Endothelial cell of umbilical vein (primary cell): ENCODE measurements at regions not wholly inside any gene's neighbourhood (a gene's known extent, or its start where the extent isn't known, plus 50 kb on each side); places are given as distances from the start of the nearest gene placed in this dataset.
"Not testable (repeated sequence)": the region's sequence is repeated elsewhere in the genome, so short reads cannot be mapped to it uniquely, and the experiment has no call there.

Source experiments
- BruUV-seq: library from RNA; stranded (reverse); fragments of 400-500 nt; replicated peaks from 2 replicates; lab custom pipeline; 2021; lab: Mats Ljungman, UMichigan
- CTCF ChIA-PET: fragments of 300-600, 350-600 bp; sonication (Branson Sonifier 250); formaldehyde crosslinking; loops from one replicate; lab custom pipeline; 2021; ENCODE audit warnings: antibody characterized with exemption, inconsistent platforms; lab: Charles Lee
- POLR2A ChIA-PET: fragments of 300-600, 350-600 bp; sonication (Branson Sonifier 250); formaldehyde crosslinking; loops from one replicate; lab custom pipeline; 2021; ENCODE audit warnings: antibody characterized with exemption, inconsistent platforms; lab: Charles Lee
- DNase-seq: peaks from one replicate; pipeline ENCODE4 v3.0.0-alpha.2; 2011; ENCODE audit warnings: low read depth, low spot score
- FAIRE-seq: peaks from 2 replicates; lab custom pipeline; 2011; peaks lifted over from hg19 to GRCh38; lab: Jason Lieb, UNC
- H2AFZ ChIP-seq: 2 replicates; pipeline ENCODE4 v1.6.0; 2012; ENCODE audit warnings: low read depth, low read length, control low read depth, inconsistent platforms
- H3K27ac ChIP-seq: 2 replicates; pipeline ENCODE4 v1.5.1; 2011; ENCODE audit warnings: low read depth, mild to moderate bottlenecking, control low read depth, low read length, moderate library complexity; ENCODE audit not compliant: insufficient read depth
- H3K27me3 ChIP-seq, 2 experiments: 2 replicates each; pipeline versions ENCODE4 v1.6.0 to v1.6.1; 2011; ENCODE audit warnings: low read length in 2 of 2, mixed read lengths in 1 of 2; ENCODE audit not compliant: control insufficient read depth in 2 of 2, insufficient read depth in 2 of 2
- H3K36me3 ChIP-seq, 2 experiments: 2 replicates in 1 of 2; 3 replicates in 1 of 2; pipeline ENCODE4 v1.5.1; 2011; ENCODE audit warnings: low read length in 2 of 2, mild to moderate bottlenecking in 1 of 2, moderate library complexity in 1 of 2; ENCODE audit not compliant: control insufficient read depth in 2 of 2, insufficient read depth in 2 of 2; ENCODE audit errors: extremely low read depth in 1 of 2
- H3K4me1 ChIP-seq: 3 replicates; pipeline ENCODE4 v1.5.1; 2011; ENCODE audit warnings: mild to moderate bottlenecking, low read length; ENCODE audit not compliant: control insufficient read depth, insufficient read depth; ENCODE audit errors: extremely low read depth
- H3K4me2 ChIP-seq: 2 replicates; pipeline ENCODE4 v1.6.1; 2011; ENCODE audit warnings: low read length, control low read depth, mixed read lengths; ENCODE audit not compliant: insufficient read depth
- H3K4me3 ChIP-seq, 3 experiments: fragments of 200-600 bp in 1 of 3; sonication (generic), shearing (Covaris generic) in 1 of 3; replicated peaks in 1 of 3; 2 replicates each; pipeline ENCODE4 v1.5.1; 2011 to 2016; ENCODE audit warnings: control low read depth in 3 of 3, low read length in 3 of 3, mild to moderate bottlenecking in 2 of 3, inconsistent platforms in 1 of 3, low read depth in 1 of 3, moderate library complexity in 1 of 3; ENCODE audit not compliant: insufficient read depth in 1 of 3
- H3K79me2 ChIP-seq: 2 replicates; pipeline ENCODE4 v1.6.0; 2012; ENCODE audit warnings: low read length, inconsistent platforms; ENCODE audit not compliant: control insufficient read depth, insufficient read depth
- H3K9ac ChIP-seq: replicated peaks from 2 replicates; pipeline ENCODE3; 2011; ENCODE audit warnings: low read length, control low read depth; ENCODE audit not compliant: insufficient read depth; ENCODE audit errors: extremely low read depth
- H3K9me1 ChIP-seq: replicated peaks from 3 replicates; pipeline ENCODE4 v1.6.0; 2011; ENCODE audit warnings: mild to moderate bottlenecking, low read length; ENCODE audit not compliant: control insufficient read depth, insufficient read depth; ENCODE audit errors: extremely low read depth
- H3K9me3 ChIP-seq: replicated peaks from 2 replicates; pipeline ENCODE4 v1.5.1; 2012; ENCODE audit warnings: low read length, inconsistent platforms; ENCODE audit not compliant: control insufficient read depth, insufficient read depth
- H4K20me1 ChIP-seq: replicated peaks from 2 replicates; pipeline ENCODE3; 2011; ENCODE audit warnings: mild to moderate bottlenecking, low read length; ENCODE audit not compliant: control insufficient read depth, insufficient read depth; ENCODE audit errors: extremely low read depth
- EZH2 ChIP-seq: IDR thresholded peaks from 2 replicates; pipeline ENCODE4 v1.6.1; 2012; ENCODE audit warnings: borderline replicate concordance, low read depth, mild to moderate bottlenecking, moderate library complexity, low read length, inconsistent platforms; ENCODE audit not compliant: severe bottlenecking
- FOS ChIP-seq: IDR thresholded peaks from 2 replicates; pipeline ENCODE4 v1.6.1; 2011; ENCODE audit warnings: mild to moderate bottlenecking, low read length, moderate library complexity, borderline replicate concordance; ENCODE audit not compliant: insufficient read depth
- GATA2 ChIP-seq: IDR thresholded peaks from 2 replicates; pipeline ENCODE4 v1.7.0; 2011; ENCODE audit warnings: low read depth, mild to moderate bottlenecking, moderate library complexity, mixed read lengths, low read length; ENCODE audit not compliant: insufficient read length, insufficient read depth
- JUN ChIP-seq: IDR thresholded peaks from 2 replicates; pipeline ENCODE4 v1.6.1; 2011; ENCODE audit warnings: borderline replicate concordance, low read depth; ENCODE audit not compliant: insufficient read length, insufficient read depth
- MYC ChIP-seq: IDR thresholded peaks from one replicate; pipeline ENCODE4 v1.6.1; 2011; ENCODE audit warnings: mild to moderate bottlenecking, low read depth, low read length
- POLR2A ChIP-seq: IDR thresholded peaks from 2 replicates; pipeline ENCODE4 v1.6.1; 2012; ENCODE audit warnings: low read depth, mild to moderate bottlenecking, control low read depth, low read length
- POLR2AphosphoS5 ChIP-seq: IDR thresholded peaks from 2 replicates; pipeline ENCODE4 v1.6.1; 2012; ENCODE audit warnings: low read depth, mild to moderate bottlenecking, control low read depth, low read length, moderate library complexity; ENCODE audit not compliant: insufficient read depth
- dilution Hi-C: fragments of 300-500 bp; cut with MboI; formaldehyde crosslinking; loops from one replicate; pipeline ENCODE4 v1.15.0; 2019; ENCODE audit warnings: low sequenced_read_pairs; ENCODE audit not compliant: extremely low pct_ligation_motif_present
- intact Hi-C: fragments of 100-400 bp; cut with micrococcal nuclease; formaldehyde crosslinking; loops from one replicate; pipeline ENCODE4 v1.10.0; 2022
- TF ChIP-seq, protein P1 (sequence below): IDR thresholded peaks from 2 replicates; pipeline ENCODE4 v1.6.1; 2011; ENCODE audit not compliant: insufficient read depth, insufficient read length
- TF ChIP-seq, protein P2 (sequence below), 2 donors: IDR thresholded peaks; 1 replicate in 1 of 2; 2 replicates in 1 of 2; pipeline ENCODE4 v1.5.1; 2011; ENCODE audit warnings: low read length in 2 of 2, mild to moderate bottlenecking in 2 of 2, moderate library complexity in 2 of 2, control low read depth in 1 of 2, inconsistent platforms in 1 of 2, low read depth in 1 of 2; ENCODE audit not compliant: insufficient read depth in 1 of 2; ENCODE audit errors: extremely low read depth in 1 of 2

DNA sequence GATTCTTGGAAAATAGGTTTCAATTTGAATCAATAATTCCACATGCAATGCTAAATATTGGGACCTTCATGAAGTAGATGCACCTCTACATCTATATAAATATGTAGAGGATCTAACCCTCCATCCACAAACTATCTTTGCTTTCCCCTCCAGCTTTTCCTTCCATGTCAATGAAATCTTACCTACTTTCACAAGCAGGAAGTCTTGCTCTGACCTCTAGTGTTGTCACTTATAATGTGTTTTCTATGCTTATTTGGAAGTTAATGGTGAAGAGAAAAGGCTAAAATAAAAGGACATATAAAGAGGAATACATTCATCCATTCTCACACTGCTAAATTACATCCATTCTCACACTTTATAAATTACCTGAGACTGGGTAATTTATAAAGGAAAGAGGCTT lies 472.7 kb upstream of the DIAPH2 start:
- no peaks in the 10 kb centered on the region for H4K20me1 ChIP-seq
- no peak overlapping the region for H3K9ac ChIP-seq
- H3K36me3 ChIP-seq, result no peaks in the 10 kb centered on the region
- no peaks in the 10 kb centered on the region for H3K27me3 ChIP-seq
- FAIRE-seq (no peak), DNase-seq (no peak)
- H3K9me1 ChIP-seq, result no peaks in the 10 kb centered on the region
- no TSS peak for BruUV-seq
- H3K4me2 ChIP-seq, result no peak overlapping the region
- TF ChIP-seq JUN (no peak), GATA2 (no peak), POLR2AphosphoS5 (no peak), FOS (no peak), POLR2A (no peak), MYC (no peak), EZH2 (no peak)
- TF ChIP-seq, protein P1, sequence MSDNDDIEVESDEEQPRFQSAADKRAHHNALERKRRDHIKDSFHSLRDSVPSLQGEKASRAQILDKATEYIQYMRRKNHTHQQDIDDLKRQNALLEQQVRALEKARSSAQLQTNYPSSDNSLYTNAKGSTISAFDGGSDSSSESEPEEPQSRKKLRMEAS, result no peak
- TF ChIP-seq, protein P2, sequence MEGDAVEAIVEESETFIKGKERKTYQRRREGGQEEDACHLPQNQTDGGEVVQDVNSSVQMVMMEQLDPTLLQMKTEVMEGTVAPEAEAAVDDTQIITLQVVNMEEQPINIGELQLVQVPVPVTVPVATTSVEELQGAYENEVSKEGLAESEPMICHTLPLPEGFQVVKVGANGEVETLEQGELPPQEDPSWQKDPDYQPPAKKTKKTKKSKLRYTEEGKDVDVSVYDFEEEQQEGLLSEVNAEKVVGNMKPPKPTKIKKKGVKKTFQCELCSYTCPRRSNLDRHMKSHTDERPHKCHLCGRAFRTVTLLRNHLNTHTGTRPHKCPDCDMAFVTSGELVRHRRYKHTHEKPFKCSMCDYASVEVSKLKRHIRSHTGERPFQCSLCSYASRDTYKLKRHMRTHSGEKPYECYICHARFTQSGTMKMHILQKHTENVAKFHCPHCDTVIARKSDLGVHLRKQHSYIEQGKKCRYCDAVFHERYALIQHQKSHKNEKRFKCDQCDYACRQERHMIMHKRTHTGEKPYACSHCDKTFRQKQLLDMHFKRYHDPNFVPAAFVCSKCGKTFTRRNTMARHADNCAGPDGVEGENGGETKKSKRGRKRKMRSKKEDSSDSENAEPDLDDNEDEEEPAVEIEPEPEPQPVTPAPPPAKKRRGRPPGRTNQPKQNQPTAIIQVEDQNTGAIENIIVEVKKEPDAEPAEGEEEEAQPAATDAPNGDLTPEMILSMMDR (IDR thresholded peaks at IDR 0.05; ENCODE audit: extremely low read depth in 1 of 2, insufficient read depth in 1 of 2, low read depth in 1 of 2, low read length in 2 of 2), result no peak
- POLR2A ChIA-PET, result no interaction called here
- dilution Hi-C loops (no loop called here), intact Hi-C loops (no loop called here)
- H3K9me3 ChIP-seq, result no peaks in the 10 kb centered on the region
- CTCF ChIA-PET, result no interaction called here
- no peaks in the 10 kb centered on the region for H3K4me1 ChIP-seq
- no peak overlapping the region for H3K27ac ChIP-seq
- no peaks in the 10 kb centered on the region for H3K79me2 ChIP-seq
- H2AFZ ChIP-seq, result no peak overlapping the region
- no peak overlapping the region for H3K4me3 ChIP-seq

DNA sequence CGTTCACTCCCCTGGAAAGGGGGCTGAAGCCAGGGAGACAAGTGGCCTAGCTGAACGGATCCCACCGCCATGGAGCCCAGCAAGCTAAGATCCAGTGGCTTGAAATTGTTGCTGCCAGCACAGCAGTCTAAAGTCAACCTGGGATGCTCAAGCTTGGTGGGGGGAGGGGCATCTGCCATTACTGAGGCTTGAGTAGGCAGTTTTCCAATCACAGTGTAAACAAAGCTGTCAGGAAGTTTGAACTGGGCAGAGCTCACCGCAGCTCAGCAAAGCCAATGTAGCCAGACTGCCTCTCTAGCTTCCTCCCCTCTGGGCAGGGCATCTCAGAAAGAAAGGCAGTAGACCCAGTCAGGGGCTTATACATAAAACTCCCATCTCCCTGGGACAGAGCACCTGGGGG lies 470.0 kb upstream of the DIAPH2 start:
- CTCF ChIA-PET, H3K79me2 ChIP-seq, intact Hi-C loops, H3K4me1 ChIP-seq, H3K36me3 ChIP-seq, POLR2A ChIA-PET, BruUV-seq, H3K9ac ChIP-seq, DNase-seq, H3K4me2 ChIP-seq, FAIRE-seq, H3K27me3 ChIP-seq, H2AFZ ChIP-seq, H3K4me3 ChIP-seq, H3K27ac ChIP-seq, H4K20me1 ChIP-seq, H3K9me1 ChIP-seq, dilution Hi-C loops, H3K9me3 ChIP-seq: not testable (repeated sequence)
